Activated B cell treated with CpG ODN at 0.5 μM for 24 hours (primary cell): ENCODE measurements at regions not wholly inside any gene's neighbourhood (a gene's known extent, or its start where the extent isn't known, plus 50 kb on each side); places are given as distances from the start of the nearest gene placed in this dataset.

Experiments
- ATAC-seq: fragments of 200-7000 bp; cut with Tn5 transposase; one replicate; pipeline ENCODE4 v1.10.0; 2021; ENCODE audit warnings: low read depth, mild to moderate bottlenecking, moderate library complexity
- CTCF ChIA-PET: fragments of 350-600 bp; sonication (Branson Sonifier 250); formaldehyde crosslinking; loops from one replicate; lab custom pipeline; 2021; ENCODE audit warnings: antibody characterized with exemption; lab: Charles Lee
- POLR2A ChIA-PET: fragments of 350-600 bp; sonication (Branson Sonifier 250); formaldehyde crosslinking; loops from one replicate; lab custom pipeline; 2021; ENCODE audit warnings: antibody characterized with exemption; lab: Charles Lee
- DNase-seq: peaks from one replicate; pipeline ENCODE4 v3.0.0; 2022
- H3K27ac Mint-ChIP-seq: one replicate; pipeline ENCODE4 v1.8.0; 2020; ENCODE audit warnings: mixed read lengths
- H3K27me3 Mint-ChIP-seq: one replicate; pipeline ENCODE4 v1.8.0; 2021; ENCODE audit warnings: mixed read lengths
- H3K36me3 Mint-ChIP-seq: one replicate; pipeline ENCODE4 v1.8.0; 2021; ENCODE audit warnings: low read depth, mixed read lengths
- H3K4me1 Mint-ChIP-seq: one replicate; pipeline ENCODE4 v1.8.0; 2021; ENCODE audit warnings: mixed read lengths
- H3K4me3 Mint-ChIP-seq: one replicate; pipeline ENCODE4 v1.8.0; 2020; ENCODE audit warnings: mild to moderate bottlenecking, mixed read lengths
- H3K9me3 Mint-ChIP-seq: one replicate; pipeline ENCODE4 v1.8.0; 2020; ENCODE audit warnings: mixed read lengths
- intact Hi-C: fragments of 100-400 bp; cut with micrococcal nuclease; formaldehyde crosslinking; loops from one replicate; pipeline ENCODE4 v1.15.1; 2024
- TF ChIP-seq, protein P1 (sequence below): fragments of 200-600 bp; IDR thresholded peaks from one replicate; pipeline ENCODE4 v1.8.0; 2022; ENCODE audit warnings: antibody characterized with exemption, mild to moderate bottlenecking

DNA sequence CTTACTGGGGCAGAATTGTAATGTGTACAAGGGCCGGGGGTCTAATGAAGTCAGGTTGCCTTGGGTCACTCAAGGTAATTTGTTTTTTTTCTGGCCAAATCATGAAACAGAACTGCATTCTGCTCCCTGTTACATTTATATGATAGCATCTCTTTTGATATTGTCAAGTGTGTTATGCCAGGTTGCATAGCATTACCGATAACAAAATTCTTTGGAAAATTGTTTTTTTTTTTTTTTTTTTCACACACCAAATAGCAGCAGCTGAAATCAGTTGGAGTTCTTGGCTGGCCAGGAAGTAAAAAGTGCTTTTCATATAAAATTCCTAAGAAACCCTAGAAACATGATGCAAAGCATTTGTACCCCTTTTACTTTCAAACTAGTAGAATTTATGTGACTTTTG lies 282.6 kb upstream of the FN1 start:
- no peak overlapping the region for H3K4me3 Mint-ChIP-seq
- H3K27ac Mint-ChIP-seq, result no peak overlapping the region
- intact Hi-C loops, result no loop called here
- ATAC-seq, result no peak
- no peaks in the 10 kb centered on the region for H3K36me3 Mint-ChIP-seq
- H3K9me3 Mint-ChIP-seq, result peaks cover 4% of the 10 kb centered on the region
- H3K27me3 Mint-ChIP-seq, result peaks cover 7% of the 10 kb centered on the region
- no peaks in the 10 kb centered on the region for H3K4me1 Mint-ChIP-seq
- ChIA-PET CTCF (no interaction called here), POLR2A (no interaction called here)
- TF ChIP-seq, protein P1, sequence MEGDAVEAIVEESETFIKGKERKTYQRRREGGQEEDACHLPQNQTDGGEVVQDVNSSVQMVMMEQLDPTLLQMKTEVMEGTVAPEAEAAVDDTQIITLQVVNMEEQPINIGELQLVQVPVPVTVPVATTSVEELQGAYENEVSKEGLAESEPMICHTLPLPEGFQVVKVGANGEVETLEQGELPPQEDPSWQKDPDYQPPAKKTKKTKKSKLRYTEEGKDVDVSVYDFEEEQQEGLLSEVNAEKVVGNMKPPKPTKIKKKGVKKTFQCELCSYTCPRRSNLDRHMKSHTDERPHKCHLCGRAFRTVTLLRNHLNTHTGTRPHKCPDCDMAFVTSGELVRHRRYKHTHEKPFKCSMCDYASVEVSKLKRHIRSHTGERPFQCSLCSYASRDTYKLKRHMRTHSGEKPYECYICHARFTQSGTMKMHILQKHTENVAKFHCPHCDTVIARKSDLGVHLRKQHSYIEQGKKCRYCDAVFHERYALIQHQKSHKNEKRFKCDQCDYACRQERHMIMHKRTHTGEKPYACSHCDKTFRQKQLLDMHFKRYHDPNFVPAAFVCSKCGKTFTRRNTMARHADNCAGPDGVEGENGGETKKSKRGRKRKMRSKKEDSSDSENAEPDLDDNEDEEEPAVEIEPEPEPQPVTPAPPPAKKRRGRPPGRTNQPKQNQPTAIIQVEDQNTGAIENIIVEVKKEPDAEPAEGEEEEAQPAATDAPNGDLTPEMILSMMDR, result no peak
- no peak for DNase-seq

DNA sequence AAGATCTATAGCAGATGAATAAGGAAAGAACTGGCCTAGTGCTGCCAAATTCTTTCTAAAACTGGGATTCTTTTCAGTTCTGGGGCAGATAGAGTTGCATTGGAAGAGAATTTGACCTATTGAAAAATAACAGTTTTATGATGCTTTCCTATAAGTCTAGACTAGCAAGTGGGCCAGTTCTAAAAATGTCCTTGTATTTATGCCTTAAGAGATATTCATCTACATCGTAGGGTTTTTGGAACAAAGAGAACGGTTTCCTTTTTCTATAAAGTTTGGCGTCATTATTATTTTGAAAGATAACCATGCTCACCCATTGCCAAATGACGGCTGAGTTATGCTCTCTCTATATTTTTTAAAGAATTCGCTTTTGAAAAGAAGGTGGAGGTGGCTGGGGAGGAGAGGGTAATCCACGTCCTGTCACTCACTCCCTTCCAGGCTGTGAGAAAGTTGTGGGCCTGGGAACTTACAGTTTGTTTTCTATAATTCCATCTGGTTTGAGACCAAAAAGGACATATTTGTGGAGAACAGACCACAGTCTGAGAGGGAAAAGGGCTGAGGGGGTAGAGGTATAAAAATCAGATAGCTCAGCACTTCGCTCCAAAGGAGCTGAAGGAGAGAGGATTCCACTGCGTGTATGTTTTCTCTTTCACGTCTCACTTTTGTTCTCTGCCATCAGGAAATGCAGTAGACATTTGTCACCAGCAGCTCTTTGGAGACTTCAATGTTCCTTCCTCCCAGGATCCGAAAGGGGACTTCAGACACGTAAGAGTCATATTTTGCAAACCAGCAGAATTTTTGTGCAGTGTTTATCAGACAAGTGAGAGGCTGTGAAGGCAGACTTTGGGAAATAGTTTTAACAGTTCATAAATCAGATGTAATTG lies 281.9 kb upstream of the FN1 start:
- no peaks in the 10 kb centered on the region for H3K36me3 Mint-ChIP-seq
- no peaks in the 10 kb centered on the region for H3K4me1 Mint-ChIP-seq
- ATAC-seq (no peak), DNase-seq (no peak)
- H3K9me3 Mint-ChIP-seq, result peaks cover 4% of the 10 kb centered on the region
- no peak overlapping the region for H3K27ac Mint-ChIP-seq
- CTCF ChIA-PET, result no interaction called here
- TF ChIP-seq, protein P1, result no peak
- POLR2A ChIA-PET, result no interaction called here
- peaks cover 7% of the 10 kb centered on the region for H3K27me3 Mint-ChIP-seq
- intact Hi-C loops, result no loop called here
- H3K4me3 Mint-ChIP-seq, result no peak overlapping the region

DNA sequence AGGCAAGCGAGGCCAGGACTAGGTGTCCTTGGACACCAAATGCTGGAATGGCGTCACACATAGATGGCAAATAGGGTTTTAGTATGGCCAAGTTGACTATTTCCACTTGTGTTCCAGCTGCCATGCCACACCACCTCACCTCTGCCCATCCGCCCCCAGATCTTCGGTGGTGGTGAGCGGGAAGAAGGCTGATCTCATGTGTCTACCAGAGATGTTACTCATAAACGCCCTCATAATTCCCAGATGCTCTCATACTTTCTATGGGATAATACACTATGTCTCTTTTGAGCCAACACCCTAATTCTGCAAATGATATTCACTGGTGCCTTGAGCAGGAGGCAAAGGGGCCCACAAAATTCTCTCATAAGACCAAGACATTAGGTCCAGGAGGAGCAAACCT lies 281.1 kb upstream of the FN1 start:
- H3K4me3 Mint-ChIP-seq, result no peak overlapping the region
- DNase-seq (no peak), ATAC-seq (no peak)
- H3K27ac Mint-ChIP-seq, result no peak overlapping the region
- intact Hi-C loops, result no loop called here
- peaks cover 4% of the 10 kb centered on the region for H3K9me3 Mint-ChIP-seq
- H3K27me3 Mint-ChIP-seq, result peaks cover 7% of the 10 kb centered on the region
- no peaks in the 10 kb centered on the region for H3K36me3 Mint-ChIP-seq
- ChIA-PET CTCF (no interaction called here), POLR2A (no interaction called here)
- H3K4me1 Mint-ChIP-seq, result no peaks in the 10 kb centered on the region
- TF ChIP-seq, protein P1, result no peak

DNA sequence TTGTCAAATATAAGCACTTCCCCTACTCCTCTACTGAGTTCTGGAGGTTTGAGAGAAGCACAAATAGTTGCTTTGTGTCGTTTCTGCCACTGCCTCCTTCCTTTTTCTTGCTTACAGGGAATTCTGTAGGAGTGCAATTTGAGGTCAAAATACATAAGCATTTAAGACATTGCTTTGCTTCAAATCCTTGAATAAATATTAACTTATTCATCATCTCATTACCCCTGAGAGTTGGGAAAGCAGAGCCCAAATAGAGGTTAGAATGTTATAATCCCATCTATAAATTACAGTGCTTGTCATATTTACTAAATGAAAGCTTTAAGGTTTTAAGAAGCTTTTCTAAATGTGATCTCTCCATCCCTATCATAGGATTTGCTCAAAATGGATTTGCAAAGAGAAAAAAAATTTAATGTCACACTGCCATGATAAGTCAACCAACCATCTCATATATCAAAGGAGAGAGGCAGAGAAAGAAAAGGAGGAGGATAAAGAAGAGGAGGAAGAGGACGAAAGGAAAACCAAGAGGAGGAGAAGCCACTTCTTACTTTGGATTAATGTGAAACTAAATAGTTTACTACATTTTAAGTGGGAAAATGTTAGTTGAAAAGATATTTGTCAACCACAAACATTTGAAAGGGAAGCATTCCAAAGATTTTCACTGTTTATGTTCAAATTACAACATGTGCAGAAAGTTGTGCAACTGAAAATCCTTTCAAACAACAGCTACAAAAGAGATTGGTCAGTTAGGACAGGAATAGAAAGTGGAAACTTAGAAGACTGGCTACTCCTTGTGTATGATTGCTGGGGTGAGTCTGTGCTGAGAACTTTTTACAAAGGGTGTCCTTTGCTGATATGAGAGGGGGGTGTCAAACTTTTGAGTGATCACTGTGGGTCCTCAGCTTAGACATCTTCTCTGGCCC lies 277.3 kb upstream of the FN1 start:
- no peaks in the 10 kb centered on the region for H3K36me3 Mint-ChIP-seq
- H3K27me3 Mint-ChIP-seq, result peaks cover 13% of the 10 kb centered on the region
- intact Hi-C loops, result no loop called here
- no peaks in the 10 kb centered on the region for H3K4me1 Mint-ChIP-seq
- no peak overlapping the region for H3K4me3 Mint-ChIP-seq
- TF ChIP-seq, protein P1, result no peak
- no peak overlapping the region for H3K27ac Mint-ChIP-seq
- ChIA-PET POLR2A (no interaction called here), CTCF (no interaction called here)
- DNase-seq (no peak), ATAC-seq (no peak)
- no peaks in the 10 kb centered on the region for H3K9me3 Mint-ChIP-seq
